T-cell (primary cell): ENCODE measurements at regions not wholly inside any gene's neighbourhood (a gene's known extent, or its start where the extent isn't known, plus 50 kb on each side); places are given as distances from the start of the nearest gene placed in this dataset.

Source experiments
- ATAC-seq, 4 experiments: fragments of 200-7000 bp in 3 of 4; fragments of 150-1000 bp in 1 of 4; cut with Tn5 transposase; replicated peaks in 1 of 4; 1 replicate in 3 of 4; 2 replicates in 1 of 4; pipeline ENCODE4 v1.10.0; 2021; ENCODE audit warnings: moderate library complexity in 3 of 4, mild to moderate bottlenecking in 2 of 4, moderate number of reproducible peaks in 1 of 4
- CTCF ChIA-PET, 2 donors: fragments of 300-600 bp; sonication (Branson Sonifier 250); formaldehyde crosslinking; loops; one replicate each; lab custom pipeline; 2022; ENCODE audit warnings: antibody characterized with exemption in 2 of 2; lab: Charles Lee
- POLR2A ChIA-PET, 2 donors: fragments of 300-600 bp; sonication (Branson Sonifier 250); formaldehyde crosslinking; loops; one replicate each; lab custom pipeline; 2022; ENCODE audit warnings: antibody characterized with exemption in 2 of 2; lab: Charles Lee
- DNase-seq, 35 experiments: peaks; one replicate each; pipeline versions ENCODE4 v3.0.0 to v3.0.0-alpha.2; 2013 to 2023
- H3K27ac ChIP-seq: one replicate; pipeline ENCODE4 v1.5.1; 2013; ENCODE audit warnings: low read length
- H3K27me3 ChIP-seq, 2 experiments: replicated peaks in 1 of 2; 1 replicate in 1 of 2; 2 replicates in 1 of 2; pipeline versions ENCODE4 v1.6.1 to v1.7.0; 2013; ENCODE audit warnings: low read length in 1 of 2, mixed read lengths in 1 of 2; ENCODE audit not compliant: control insufficient read depth in 2 of 2, insufficient read depth in 2 of 2; ENCODE audit errors: extremely low read depth in 1 of 2
- H3K36me3 ChIP-seq, 2 donors: 1 replicate in 1 of 2; 2 replicates in 1 of 2; pipeline versions ENCODE4 v1.6.1 to v1.7.0; 2013; ENCODE audit warnings: low read length in 1 of 2; ENCODE audit not compliant: control insufficient read depth in 2 of 2, insufficient read depth in 1 of 2; ENCODE audit errors: extremely low read depth in 1 of 2
- H3K4me1 ChIP-seq, 2 experiments: 1 replicate in 1 of 2; 2 replicates in 1 of 2; pipeline versions ENCODE4 v1.6.1 to v1.7.0; 2013; ENCODE audit warnings: low read length in 2 of 2, mixed read lengths in 1 of 2; ENCODE audit not compliant: insufficient read depth in 2 of 2, control insufficient read depth in 1 of 2; ENCODE audit errors: extremely low read depth in 1 of 2
- H3K4me3 ChIP-seq, 2 donors: 1 replicate in 1 of 2; 2 replicates in 1 of 2; pipeline versions ENCODE4 v1.5.1 to v1.7.0; 2013; ENCODE audit warnings: mild to moderate bottlenecking in 2 of 2, low read length in 1 of 2, moderate library complexity in 1 of 2; ENCODE audit not compliant: control insufficient read depth in 1 of 2; ENCODE audit errors: extremely low read depth in 1 of 2
- H3K9me3 ChIP-seq: 2 replicates; pipeline ENCODE4 v1.7.0; 2013
- H3K27ac Mint-ChIP-seq, 2 donors: one replicate each; pipeline ENCODE4 v1.8.0; 2020 to 2021; ENCODE audit warnings: mild to moderate bottlenecking in 2 of 2, mixed read lengths in 2 of 2
- H3K27me3 Mint-ChIP-seq, 2 donors: one replicate each; pipeline ENCODE4 v1.8.0; 2021 to 2022; ENCODE audit warnings: mixed read lengths in 2 of 2
- H3K36me3 Mint-ChIP-seq: one replicate; pipeline ENCODE4 v1.8.0; 2021; ENCODE audit warnings: mixed read lengths
- H3K4me1 Mint-ChIP-seq, 3 donors: one replicate each; pipeline ENCODE4 v1.8.0; 2020 to 2022; ENCODE audit warnings: mixed read lengths in 3 of 3, mild to moderate bottlenecking in 1 of 3
- H3K4me3 Mint-ChIP-seq, 3 donors: one replicate each; pipeline ENCODE4 v1.8.0; 2020 to 2022; ENCODE audit warnings: mild to moderate bottlenecking in 3 of 3, mixed read lengths in 3 of 3, moderate library complexity in 3 of 3
- H3K9me3 Mint-ChIP-seq, 3 donors: one replicate each; pipeline ENCODE4 v1.8.0; 2020 to 2022; ENCODE audit warnings: mixed read lengths in 3 of 3
- WGBS: methylation state at CpG from one replicate; pipeline ENCODE4 v1.1.5; 2013; ENCODE audit warnings: missing lambda C conversion rate; ENCODE audit not compliant: insufficient coverage; 5-methylcytosine and 5-hydroxymethylcytosine counted together

GRCh38 chr6:91420243-91420642, 833.4 kb upstream of the MAP3K7 start:
- Histone ChIP-seq H3K27ac (no peak overlapping the region), H3K36me3 (no peaks in the 10 kb centered on the region), H3K9me3 (no peaks in the 10 kb centered on the region), H3K27me3 (no peaks in the 10 kb centered on the region), H3K4me3 (no peak overlapping the region), H3K4me1 (no peaks in the 10 kb centered on the region)
- POLR2A ChIA-PET = no interaction called here
- H3K27ac Mint-ChIP-seq = no peak overlapping the region
- H3K4me1 Mint-ChIP-seq = no peaks in the 10 kb centered on the region
- no peaks in the 10 kb centered on the region for H3K27me3 Mint-ChIP-seq
- WGBS = no CpG with 5 or more reads among the region's 1 CpG
- ATAC-seq (no peak), DNase-seq (no peak)
- H3K36me3 Mint-ChIP-seq = no peaks in the 10 kb centered on the region
- CTCF ChIA-PET = no interaction called here
- peaks cover 17 to 28% (median 18%) of the 10 kb centered on the region in 3 donors for H3K9me3 Mint-ChIP-seq
- no peak overlapping the region for H3K4me3 Mint-ChIP-seq

- no peak for DNase-seq
- Mint-ChIP-seq H3K27ac (no peak overlapping the region), H3K4me3 (no peak overlapping the region), H3K9me3 (peaks cover 6 to 18% (median 12%) of the 10 kb centered on the region in 3 donors), H3K4me1 (no peaks in the 10 kb centered on the region), H3K36me3 (no peaks in the 10 kb centered on the region), H3K27me3 (no peaks in the 10 kb centered on the region)
- Histone ChIP-seq H3K4me3 (no peak overlapping the region), H3K36me3 (no peaks in the 10 kb centered on the region), H3K9me3 (no peaks in the 10 kb centered on the region), H3K4me1 (no peaks in the 10 kb centered on the region), H3K27ac (no peak overlapping the region), H3K27me3 (no peaks in the 10 kb centered on the region)
- no peak for ATAC-seq
- no CpG with 5 or more reads among the region's 4 CpGs for WGBS
- CTCF ChIA-PET = no interaction called here
- POLR2A ChIA-PET = no interaction called here
These were observed 828.2 kb upstream of the MAP3K7 start for GRCh38 chr6:91415031-91415605.

- Histone ChIP-seq H3K4me3 (no peak overlapping the region), H3K36me3 (no peaks in the 10 kb centered on the region), H3K4me1 (no peaks in the 10 kb centered on the region), H3K27ac (no peak overlapping the region), H3K9me3 (no peaks in the 10 kb centered on the region), H3K27me3 (no peaks in the 10 kb centered on the region)
- ChIA-PET POLR2A (interaction anchor here in 1 of 2 donors (0.6 kb wide), 1 partner anchor 48 kb away, joined by 4 read pairs; no protein-coding TSS in a partner anchor), CTCF (interaction anchor here in 1 of 2 donors (0.6 kb wide), 1 partner anchor 238 kb away, joined by 3 read pairs; no protein-coding TSS in a partner anchor)
- no peak for DNase-seq
- no peak overlapping the region for H3K27ac Mint-ChIP-seq
- no peaks in the 10 kb centered on the region for H3K4me1 Mint-ChIP-seq
- H3K36me3 Mint-ChIP-seq = no peaks in the 10 kb centered on the region
- peaks cover 1 to 7% (median 4%) of the 10 kb centered on the region in 3 donors for H3K9me3 Mint-ChIP-seq
- H3K27me3 Mint-ChIP-seq = no peaks in the 10 kb centered on the region
- ATAC-seq = no peak
- no peak overlapping the region for H3K4me3 Mint-ChIP-seq
- no CpG with 5 or more reads among the region's 3 CpGs for WGBS
These were observed 825.7 kb upstream of the MAP3K7 start for GRCh38 chr6:91412532-91412931.

- H3K4me3 ChIP-seq = no peak overlapping the region
- POLR2A ChIA-PET = no interaction called here
- no peaks in the 10 kb centered on the region for H3K4me1 ChIP-seq
- H3K9me3 ChIP-seq = no peaks in the 10 kb centered on the region
- H3K27ac ChIP-seq = no peak overlapping the region
- no peaks in the 10 kb centered on the region for H3K4me1 Mint-ChIP-seq
- no peaks in the 10 kb centered on the region for H3K27me3 Mint-ChIP-seq
- H3K36me3 Mint-ChIP-seq = no peaks in the 10 kb centered on the region
- CTCF ChIA-PET = no interaction called here
- no peaks in the 10 kb centered on the region for H3K36me3 ChIP-seq
- H3K9me3 Mint-ChIP-seq = peaks cover 3 to 18% (median 9%) of the 10 kb centered on the region in 3 donors
- DNase-seq (no peak), ATAC-seq (no peak)
- 100% methylated on average over 1 of the region's 3 CpGs for WGBS
- H3K4me3 Mint-ChIP-seq = no peak overlapping the region
- H3K27ac Mint-ChIP-seq = no peak overlapping the region
- no peaks in the 10 kb centered on the region for H3K27me3 ChIP-seq
These were observed 820.8 kb upstream of the MAP3K7 start for GRCh38 chr6:91407706-91408105.

GRCh38 chr6:91392951-91393350, 806.1 kb upstream of the MAP3K7 start:
- no peak overlapping the region for H3K4me3 ChIP-seq
- no peak for DNase-seq
- Mint-ChIP-seq H3K27me3 (no peaks in the 10 kb centered on the region), H3K27ac (no peak overlapping the region), H3K4me3 (no peak overlapping the region), H3K36me3 (no peaks in the 10 kb centered on the region), H3K9me3 (peaks cover 10 to 33% (median 32%) of the 10 kb centered on the region in 3 donors), H3K4me1 (no peaks in the 10 kb centered on the region)
- no peaks in the 10 kb centered on the region for H3K27me3 ChIP-seq
- no peaks in the 10 kb centered on the region for H3K4me1 ChIP-seq
- CTCF ChIA-PET = no interaction called here
- H3K9me3 ChIP-seq = no peaks in the 10 kb centered on the region
- H3K27ac ChIP-seq = no peak overlapping the region
- no peaks in the 10 kb centered on the region for H3K36me3 ChIP-seq
- no peak for ATAC-seq
- POLR2A ChIA-PET = no interaction called here

GRCh38 chr6:91387290-91388059, 800.6 kb upstream of the MAP3K7 start:
- WGBS = 91% methylated on average over 10 of the region's 11 CpGs
- H3K27ac Mint-ChIP-seq = no peak overlapping the region

More at GRCh38 chr6:91387290-91388059, 800.6 kb upstream of the MAP3K7 start:
- ATAC-seq = no peak
- H3K4me1 Mint-ChIP-seq = no peaks in the 10 kb centered on the region
- Histone ChIP-seq H3K9me3 (no peaks in the 10 kb centered on the region), H3K36me3 (no peaks in the 10 kb centered on the region), H3K4me3 (no peak overlapping the region), H3K4me1 (no peaks in the 10 kb centered on the region), H3K27ac (no peak overlapping the region), H3K27me3 (no peaks in the 10 kb centered on the region)
- H3K27me3 Mint-ChIP-seq = no peaks in the 10 kb centered on the region
- H3K9me3 Mint-ChIP-seq = peaks cover 10 to 23% (median 16%) of the 10 kb centered on the region in 3 donors
- H3K4me3 Mint-ChIP-seq = no peak overlapping the region
- H3K36me3 Mint-ChIP-seq = no peaks in the 10 kb centered on the region
- no peak for DNase-seq
- ChIA-PET POLR2A (no interaction called here), CTCF (no interaction called here)
